Natural killer cell (primary cell): ENCODE measurements at regions not wholly inside any gene's neighbourhood (a gene's known extent, or its start where the extent isn't known, plus 50 kb on each side); places are given as distances from the start of the nearest gene placed in this dataset.

Source experiments
- ATAC-seq, 3 donors: fragments of 150-1000 bp in 2 of 3; fragments of 200-7000 bp in 1 of 3; cut with Tn5 transposase; 1 replicate in 1 of 3; 2 replicates in 2 of 3; pipeline ENCODE4 v1.10.0; 2021; ENCODE audit warnings: mild to moderate bottlenecking in 2 of 3, moderate library complexity in 2 of 3
- DNase-seq, 2 donors: peaks; one replicate each; pipeline versions ENCODE4 v3.0.0 to v3.0.0-alpha.2; 2013 to 2021; ENCODE audit warnings: mixed read lengths in 1 of 2
- H3K27ac ChIP-seq: one replicate; pipeline ENCODE4 v1.5.1; 2013; ENCODE audit warnings: mild to moderate bottlenecking, low read length
- H3K27me3 ChIP-seq: one replicate; pipeline ENCODE4 v1.6.1; 2013; ENCODE audit warnings: low read length; ENCODE audit not compliant: control insufficient read depth, insufficient read depth
- H3K36me3 ChIP-seq: one replicate; pipeline ENCODE4 v1.6.1; 2013; ENCODE audit warnings: low read length; ENCODE audit not compliant: control insufficient read depth, insufficient read depth
- H3K4me1 ChIP-seq: one replicate; pipeline ENCODE4 v1.6.1; 2013; ENCODE audit warnings: low read length; ENCODE audit not compliant: control insufficient read depth, insufficient read depth
- H3K4me3 ChIP-seq: one replicate; pipeline ENCODE4 v1.5.1; 2013; ENCODE audit warnings: low read length
- H3K9me3 ChIP-seq: one replicate; pipeline ENCODE4 v1.6.1; 2013; ENCODE audit warnings: low read length; ENCODE audit not compliant: control insufficient read depth, insufficient read depth
- H3K27ac Mint-ChIP-seq, 2 donors: one replicate each; pipeline ENCODE4 v1.8.0; 2022; ENCODE audit warnings: mild to moderate bottlenecking in 2 of 2, mixed read lengths in 2 of 2, moderate library complexity in 1 of 2
- H3K27me3 Mint-ChIP-seq, 2 donors: one replicate each; pipeline ENCODE4 v1.8.0; 2022; ENCODE audit warnings: low read depth in 2 of 2, mixed read lengths in 2 of 2
- H3K36me3 Mint-ChIP-seq: one replicate; pipeline ENCODE4 v1.8.0; 2022; ENCODE audit warnings: mixed read lengths
- H3K4me1 Mint-ChIP-seq, 2 donors: one replicate each; pipeline ENCODE4 v1.8.0; 2022; ENCODE audit warnings: mixed read lengths in 2 of 2
- H3K4me3 Mint-ChIP-seq: one replicate; pipeline ENCODE4 v1.8.0; 2022; ENCODE audit warnings: mild to moderate bottlenecking, moderate library complexity, mixed read lengths
- H3K9me3 Mint-ChIP-seq, 2 donors: one replicate each; pipeline ENCODE4 v1.8.0; 2022; ENCODE audit warnings: mixed read lengths in 2 of 2
- WGBS: methylation state at CpG from one replicate; pipeline ENCODE4 v1.1.7; 2013; ENCODE audit warnings: missing lambda C conversion rate; ENCODE audit not compliant: insufficient coverage; 5-methylcytosine and 5-hydroxymethylcytosine counted together
- intact Hi-C: fragments of 100-400 bp; cut with micrococcal nuclease; formaldehyde crosslinking; loops from one replicate; pipeline ENCODE4 v1.14.2; 2022
- TF ChIP-seq, protein P1 (sequence below): fragments of 200-600 bp; IDR thresholded peaks from one replicate; pipeline ENCODE4 v1.8.0; 2022; ENCODE audit warnings: antibody characterized with exemption

- intact Hi-C loops = no loop called here
- H3K27me3 Mint-ChIP-seq = peaks cover 5 to 12% of the 10 kb centered on the region in 2 donors
- no peak overlapping the region for H3K27ac ChIP-seq
- no peaks in the 10 kb centered on the region for H3K36me3 ChIP-seq
- H3K4me3 Mint-ChIP-seq = no peak overlapping the region
- no peaks in the 10 kb centered on the region for H3K9me3 ChIP-seq
- no peaks in the 10 kb centered on the region for H3K4me1 Mint-ChIP-seq
- no peaks in the 10 kb centered on the region for H3K9me3 Mint-ChIP-seq
- 95% methylated on average over 4 of the region's 5 CpGs for WGBS
- H3K27me3 ChIP-seq = no peaks in the 10 kb centered on the region
- ATAC-seq (no peak), DNase-seq (no peak)
- H3K4me3 ChIP-seq = no peak overlapping the region
- no peaks in the 10 kb centered on the region for H3K4me1 ChIP-seq
- no peaks in the 10 kb centered on the region for H3K36me3 Mint-ChIP-seq
- H3K27ac Mint-ChIP-seq = no peak overlapping the region
- TF ChIP-seq, protein P1, sequence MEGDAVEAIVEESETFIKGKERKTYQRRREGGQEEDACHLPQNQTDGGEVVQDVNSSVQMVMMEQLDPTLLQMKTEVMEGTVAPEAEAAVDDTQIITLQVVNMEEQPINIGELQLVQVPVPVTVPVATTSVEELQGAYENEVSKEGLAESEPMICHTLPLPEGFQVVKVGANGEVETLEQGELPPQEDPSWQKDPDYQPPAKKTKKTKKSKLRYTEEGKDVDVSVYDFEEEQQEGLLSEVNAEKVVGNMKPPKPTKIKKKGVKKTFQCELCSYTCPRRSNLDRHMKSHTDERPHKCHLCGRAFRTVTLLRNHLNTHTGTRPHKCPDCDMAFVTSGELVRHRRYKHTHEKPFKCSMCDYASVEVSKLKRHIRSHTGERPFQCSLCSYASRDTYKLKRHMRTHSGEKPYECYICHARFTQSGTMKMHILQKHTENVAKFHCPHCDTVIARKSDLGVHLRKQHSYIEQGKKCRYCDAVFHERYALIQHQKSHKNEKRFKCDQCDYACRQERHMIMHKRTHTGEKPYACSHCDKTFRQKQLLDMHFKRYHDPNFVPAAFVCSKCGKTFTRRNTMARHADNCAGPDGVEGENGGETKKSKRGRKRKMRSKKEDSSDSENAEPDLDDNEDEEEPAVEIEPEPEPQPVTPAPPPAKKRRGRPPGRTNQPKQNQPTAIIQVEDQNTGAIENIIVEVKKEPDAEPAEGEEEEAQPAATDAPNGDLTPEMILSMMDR = no peak
Measured at GRCh38 chr12:88955531-88955930, 375.3 kb upstream of the KITLG start.

DNA sequence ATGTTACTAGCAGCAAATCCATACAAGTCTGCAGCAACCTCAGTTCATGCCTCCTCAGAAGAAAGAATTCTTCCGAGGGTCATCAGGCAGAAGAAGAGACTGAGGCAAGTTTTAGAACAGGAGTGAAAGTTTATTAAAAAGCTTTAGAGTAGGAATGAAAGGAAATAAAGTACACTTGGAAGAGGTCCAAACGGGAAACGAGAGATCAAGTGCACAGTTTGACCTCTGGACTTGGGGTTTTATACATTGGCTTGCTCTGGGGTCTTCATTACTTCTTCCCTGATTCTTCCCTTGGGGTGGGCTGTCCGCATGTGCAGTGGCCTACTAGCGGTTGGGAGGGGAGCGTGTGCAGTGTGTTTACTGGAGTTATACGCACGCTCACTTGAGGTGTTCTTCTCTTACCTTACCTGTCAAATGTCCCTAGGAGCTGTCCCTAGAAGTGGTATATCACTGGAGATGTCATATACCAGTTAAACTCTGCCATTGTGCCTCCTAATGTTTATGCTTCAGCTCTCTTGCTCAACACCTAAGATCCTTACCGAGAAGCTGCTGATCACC lies 372.8 kb upstream of the KITLG start:
- intact Hi-C loops = no loop called here
- ATAC-seq = no peak

GRCh38 chr12:88952562-88952942 lies 372.3 kb upstream of the KITLG start:
- H3K36me3 Mint-ChIP-seq = no peaks in the 10 kb centered on the region
- H3K9me3 Mint-ChIP-seq = no peaks in the 10 kb centered on the region
- peaks cover 0 to 3% of the 10 kb centered on the region in 2 donors for H3K27me3 Mint-ChIP-seq
- TF ChIP-seq, protein P1 = no peak
- Histone ChIP-seq H3K4me3 (no peak overlapping the region), H3K36me3 (no peaks in the 10 kb centered on the region), H3K27ac (no peak overlapping the region), H3K9me3 (no peaks in the 10 kb centered on the region), H3K27me3 (no peaks in the 10 kb centered on the region), H3K4me1 (no peaks in the 10 kb centered on the region)
- intact Hi-C loops = no loop called here
- ATAC-seq (no peak), DNase-seq (no peak)
- H3K4me1 Mint-ChIP-seq = no peaks in the 10 kb centered on the region
- H3K4me3 Mint-ChIP-seq = no peak overlapping the region
- no peak overlapping the region for H3K27ac Mint-ChIP-seq
- 100% methylated on average over 1 of the region's 1 CpG for WGBS

More for the DNA sequence above, 372.8 kb upstream of the KITLG start:
- H3K4me3 ChIP-seq = no peak overlapping the region
- H3K36me3 ChIP-seq = no peaks in the 10 kb centered on the region
- Mint-ChIP-seq H3K27ac (no peak overlapping the region), H3K9me3 (no peaks in the 10 kb centered on the region), H3K36me3 (no peaks in the 10 kb centered on the region), H3K27me3 (peaks cover 0 to 3% of the 10 kb centered on the region in 2 donors), H3K4me1 (no peaks in the 10 kb centered on the region), H3K4me3 (no peak overlapping the region)
- TF ChIP-seq, protein P1 = no peak
- 89% methylated on average over 8 of the region's 9 CpGs for WGBS
- no peaks in the 10 kb centered on the region for H3K9me3 ChIP-seq
- no peak for DNase-seq
- H3K4me1 ChIP-seq = no peaks in the 10 kb centered on the region
- H3K27ac ChIP-seq = no peak overlapping the region
- no peaks in the 10 kb centered on the region for H3K27me3 ChIP-seq

DNA sequence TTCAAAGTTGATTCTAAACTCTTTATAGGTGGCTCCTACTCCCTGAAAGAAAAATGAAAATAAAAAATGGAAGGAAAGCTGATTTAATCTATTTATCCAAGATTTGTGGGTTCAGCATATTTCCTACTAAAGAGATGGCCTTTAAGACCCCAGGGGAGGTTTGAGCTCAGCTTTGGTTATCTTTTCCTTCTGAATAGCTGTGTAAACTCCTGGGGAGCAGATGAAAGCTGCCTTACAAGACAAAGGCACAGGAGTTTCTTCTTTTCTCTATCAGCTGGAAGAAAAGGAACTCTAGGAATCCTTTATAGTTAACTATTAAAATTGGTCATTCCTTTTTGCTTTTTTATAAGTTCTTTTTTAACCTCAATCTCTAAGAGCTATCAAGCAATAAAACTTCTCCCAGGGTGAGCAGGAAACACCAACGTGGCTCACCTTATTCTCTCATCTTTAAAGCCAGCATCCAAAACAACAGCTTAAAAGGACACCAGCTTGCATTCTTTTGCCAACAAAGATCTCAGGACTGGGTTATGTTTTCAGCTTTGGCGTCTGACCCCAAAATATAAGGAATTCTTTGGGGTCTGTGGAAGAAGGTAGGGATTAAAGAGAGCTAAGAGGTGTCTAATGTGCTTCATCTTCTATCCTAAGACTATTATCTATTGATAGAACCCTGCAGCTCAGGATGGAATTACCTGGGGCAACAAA lies 371.7 kb upstream of the KITLG start:
- Histone ChIP-seq H3K27ac (no peak overlapping the region), H3K4me1 (no peaks in the 10 kb centered on the region), H3K36me3 (no peaks in the 10 kb centered on the region), H3K27me3 (no peaks in the 10 kb centered on the region), H3K4me3 (no peak overlapping the region), H3K9me3 (no peaks in the 10 kb centered on the region)
- no peak overlapping the region for H3K4me3 Mint-ChIP-seq
- H3K27me3 Mint-ChIP-seq = peaks cover 0 to 3% of the 10 kb centered on the region in 2 donors
- WGBS = 56% methylated on average over 2 of the region's 2 CpGs
- TF ChIP-seq, protein P1 = no peak
- H3K36me3 Mint-ChIP-seq = no peaks in the 10 kb centered on the region
- no peaks in the 10 kb centered on the region for H3K4me1 Mint-ChIP-seq
- intact Hi-C loops = no loop called here
- no peak for ATAC-seq
- no peaks in the 10 kb centered on the region for H3K9me3 Mint-ChIP-seq
- no peak for DNase-seq
- H3K27ac Mint-ChIP-seq = no peak overlapping the region
